ENCODE measurements at regions not wholly inside any gene's neighbourhood (a gene's known extent, or its start where the extent isn't known, plus 50 kb on each side); places are given as distances from the start of the nearest gene placed in this dataset.

DNA sequence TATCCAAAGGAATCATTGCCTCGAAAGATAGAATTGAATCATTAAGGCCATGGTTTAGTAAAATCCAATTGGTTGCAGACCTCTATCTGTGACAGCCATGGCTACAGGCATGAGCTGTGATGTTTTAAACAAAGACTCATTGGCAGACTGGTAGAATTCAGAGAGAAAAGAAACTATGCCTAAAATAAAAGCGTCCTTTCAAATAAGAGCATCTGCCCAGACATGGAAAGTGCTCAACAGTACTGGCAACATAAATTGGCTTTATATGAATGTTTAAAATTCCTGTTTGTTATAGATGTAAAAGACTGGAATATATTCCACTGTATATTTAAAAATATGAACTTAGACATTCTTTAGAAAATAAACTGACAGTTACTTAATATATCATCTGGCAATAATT is 2034.2 kb downstream of the LRRC4C start:
- BruUV-seq (replicated peaks) = no TSS peak
- CTCF ChIA-PET (ENCODE audit: unreplicated experiment) = no interaction called here

DNA sequence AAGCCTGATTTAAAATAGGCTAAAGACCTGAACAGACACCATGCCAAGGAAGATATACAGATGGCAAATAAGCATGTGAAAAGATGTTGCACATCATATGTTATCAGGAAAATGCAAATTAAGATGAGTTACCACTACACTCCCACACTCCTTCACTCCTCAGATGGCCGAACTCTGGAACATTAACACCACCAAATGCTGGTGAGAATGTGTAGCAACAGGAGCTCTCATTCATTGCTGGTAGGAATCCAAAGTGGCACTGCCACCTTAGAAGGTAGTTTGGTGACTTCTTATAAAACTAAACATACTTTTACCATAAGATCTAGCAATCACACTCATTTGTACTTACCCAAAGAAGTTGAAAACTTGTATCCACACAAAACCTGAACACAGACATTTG is 2047.3 kb downstream of the LRRC4C start:
- DNase-seq (ENCODE audit: low spot score) = no peak
- no peaks in the 10 kb centered on the region for H3K9me3 ChIP-seq (ENCODE audit: low read length)
- H3K4me3 ChIP-seq (ENCODE audit: low read depth, low read length, poor library complexity, severe bottlenecking) = no peak overlapping the region
- no peaks in the 10 kb centered on the region for H3K36me3 ChIP-seq (ENCODE audit: insufficient read depth, low read length)
- no peaks in the 10 kb centered on the region for H3K9me2 ChIP-seq (ENCODE audit: insufficient read depth, low read length)
- no peaks in the 10 kb centered on the region for H3K4me1 ChIP-seq (ENCODE audit: insufficient read depth, low read length, poor library complexity, severe bottlenecking)
- no peaks in the 10 kb centered on the region for H4K20me1 ChIP-seq (ENCODE audit: insufficient read depth, low read length)
- H3K79me2 ChIP-seq (ENCODE audit: insufficient read depth, low read depth, low read length) = no peaks in the 10 kb centered on the region
- H3K4me2 ChIP-seq (ENCODE audit: low read length) = no peak overlapping the region
- ChIA-PET POLR2A (no interaction called here), CTCF (ENCODE audit: unreplicated experiment) (no interaction called here)
- no peak overlapping the region for H2AFZ ChIP-seq (ENCODE audit: low read length)
- H3K27ac ChIP-seq (ENCODE audit: low read depth, low read length, poor library complexity, severe bottlenecking) = no peak overlapping the region
- intact Hi-C loops (cut with micrococcal nuclease; ENCODE audit: unreplicated experiment) = no loop called here
- BruUV-seq (replicated peaks) = no TSS peak
- no peak for TF ChIP-seq EZH2phosphoT487 (IDR thresholded peaks at IDR 0.05; ENCODE audit: borderline replicate concordance, low read depth, low read length)
- TF ChIP-seq, protein P1, sequence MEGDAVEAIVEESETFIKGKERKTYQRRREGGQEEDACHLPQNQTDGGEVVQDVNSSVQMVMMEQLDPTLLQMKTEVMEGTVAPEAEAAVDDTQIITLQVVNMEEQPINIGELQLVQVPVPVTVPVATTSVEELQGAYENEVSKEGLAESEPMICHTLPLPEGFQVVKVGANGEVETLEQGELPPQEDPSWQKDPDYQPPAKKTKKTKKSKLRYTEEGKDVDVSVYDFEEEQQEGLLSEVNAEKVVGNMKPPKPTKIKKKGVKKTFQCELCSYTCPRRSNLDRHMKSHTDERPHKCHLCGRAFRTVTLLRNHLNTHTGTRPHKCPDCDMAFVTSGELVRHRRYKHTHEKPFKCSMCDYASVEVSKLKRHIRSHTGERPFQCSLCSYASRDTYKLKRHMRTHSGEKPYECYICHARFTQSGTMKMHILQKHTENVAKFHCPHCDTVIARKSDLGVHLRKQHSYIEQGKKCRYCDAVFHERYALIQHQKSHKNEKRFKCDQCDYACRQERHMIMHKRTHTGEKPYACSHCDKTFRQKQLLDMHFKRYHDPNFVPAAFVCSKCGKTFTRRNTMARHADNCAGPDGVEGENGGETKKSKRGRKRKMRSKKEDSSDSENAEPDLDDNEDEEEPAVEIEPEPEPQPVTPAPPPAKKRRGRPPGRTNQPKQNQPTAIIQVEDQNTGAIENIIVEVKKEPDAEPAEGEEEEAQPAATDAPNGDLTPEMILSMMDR (conservative IDR thresholded peaks at IDR 0.05; ENCODE audit: low read length) = no peak

More for the DNA sequence above, 2034.2 kb downstream of the LRRC4C start:
- no peak overlapping the region for H3K27ac ChIP-seq (ENCODE audit: low read depth, low read length, poor library complexity, severe bottlenecking)
- no peaks in the 10 kb centered on the region for H3K4me1 ChIP-seq (ENCODE audit: insufficient read depth, low read length, poor library complexity, severe bottlenecking)
- H3K9me3 ChIP-seq (ENCODE audit: low read length) = no peaks in the 10 kb centered on the region
- TF ChIP-seq EZH2phosphoT487 (IDR thresholded peaks at IDR 0.05; ENCODE audit: borderline replicate concordance, low read depth, low read length) = no peak
- TF ChIP-seq, protein P1 (conservative IDR thresholded peaks at IDR 0.05; ENCODE audit: low read length) = no peak
- no peak for DNase-seq (ENCODE audit: low spot score)
- H3K4me3 ChIP-seq (ENCODE audit: low read depth, low read length, poor library complexity, severe bottlenecking) = no peak overlapping the region
- no peak overlapping the region for H2AFZ ChIP-seq (ENCODE audit: low read length)
- intact Hi-C loops (cut with micrococcal nuclease; ENCODE audit: unreplicated experiment) = no loop called here
- no peaks in the 10 kb centered on the region for H3K79me2 ChIP-seq (ENCODE audit: insufficient read depth, low read depth, low read length)
- H3K36me3 ChIP-seq (ENCODE audit: insufficient read depth, low read length) = no peaks in the 10 kb centered on the region
- POLR2A ChIA-PET = no interaction called here
- no peaks in the 10 kb centered on the region for H3K9me2 ChIP-seq (ENCODE audit: insufficient read depth, low read length)
- H3K4me2 ChIP-seq (ENCODE audit: low read length) = no peak overlapping the region
- no peaks in the 10 kb centered on the region for H4K20me1 ChIP-seq (ENCODE audit: insufficient read depth, low read length)

DNA sequence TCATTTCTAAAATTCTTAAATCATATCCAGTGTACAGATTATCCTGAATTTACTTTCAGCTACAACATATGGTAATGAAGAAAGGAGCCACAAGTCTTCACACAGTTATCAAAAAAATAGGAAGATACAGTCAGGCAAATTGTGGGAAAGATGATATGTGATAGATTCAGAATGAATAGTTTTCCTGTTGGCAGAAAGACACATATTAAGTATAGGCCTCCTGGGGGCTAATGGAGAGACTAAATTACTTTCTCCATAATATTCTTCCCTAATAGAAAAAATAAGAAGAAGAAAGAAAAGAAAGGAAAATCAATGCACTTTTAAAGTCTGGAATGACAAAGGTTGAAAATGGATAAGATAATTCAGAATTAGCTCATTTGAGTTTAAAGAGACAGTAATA is 2073.5 kb downstream of the LRRC4C start:
- TF ChIP-seq EZH2phosphoT487 (IDR thresholded peaks at IDR 0.05; ENCODE audit: borderline replicate concordance, low read depth, low read length) = no peak
- TF ChIP-seq, protein P1 (conservative IDR thresholded peaks at IDR 0.05; ENCODE audit: low read length) = no peak
- ChIA-PET CTCF (ENCODE audit: unreplicated experiment) (no interaction called here), POLR2A (interaction anchor here (0.7 kb wide), 1 partner anchor 442 kb away, joined by 3 read pairs; no protein-coding TSS in a partner anchor)
- Histone ChIP-seq H3K4me1 (ENCODE audit: insufficient read depth, low read length, poor library complexity, severe bottlenecking) (no peaks in the 10 kb centered on the region), H3K4me3 (ENCODE audit: low read depth, low read length, poor library complexity, severe bottlenecking) (no peak overlapping the region), H3K4me2 (ENCODE audit: low read length) (no peak overlapping the region), H3K79me2 (ENCODE audit: insufficient read depth, low read depth, low read length) (no peaks in the 10 kb centered on the region), H2AFZ (ENCODE audit: low read length) (no peak overlapping the region), H3K9me2 (ENCODE audit: insufficient read depth, low read length) (no peaks in the 10 kb centered on the region), H4K20me1 (ENCODE audit: insufficient read depth, low read length) (no peaks in the 10 kb centered on the region), H3K9me3 (ENCODE audit: low read length) (no peaks in the 10 kb centered on the region), H3K27ac (ENCODE audit: low read depth, low read length, poor library complexity, severe bottlenecking) (no peak overlapping the region), H3K36me3 (ENCODE audit: insufficient read depth, low read length) (no peaks in the 10 kb centered on the region)
- intact Hi-C loops (cut with micrococcal nuclease; ENCODE audit: unreplicated experiment) = no loop called here
- no peak for DNase-seq (ENCODE audit: low spot score)
- no TSS peak for BruUV-seq (replicated peaks)

Data from OCI-LY7 (cell line).